ENCODE measurements at regions not wholly inside any gene's neighbourhood (a gene's known extent, or its start where the extent isn't known, plus 50 kb on each side); places are given as distances from the start of the nearest gene placed in this dataset.

- TF ChIP-seq GATA2 (IDR thresholded peaks at IDR 0.05; ENCODE audit: low read depth, low read length) = no peak
- no peak for TF ChIP-seq GATA3 (IDR thresholded peaks at IDR 0.05; ENCODE audit: low read depth, low read length)
These were observed 148.5 kb upstream of the XYLT1 start for GRCh38 chr16:17619261-17619660.
